ENCODE measurements at regions not wholly inside any gene's neighbourhood (a gene's known extent, or its start where the extent isn't known, plus 50 kb on each side); places are given as distances from the start of the nearest gene placed in this dataset.
"Not testable (repeated sequence)": the region's sequence is repeated elsewhere in the genome, so short reads cannot be mapped to it uniquely, and the experiment has no call there.

- no peak for DNase-seq (ENCODE audit: low spot score)
Observed at GRCh38 chrX:39764441-39764914, 333.3 kb downstream of the BCOR start.

GRCh38 chrX:39765327-39765726 is 332.4 kb downstream of the BCOR start:
- DNase-seq (ENCODE audit: low spot score), result no peak

GRCh38 chrX:39766085-39766726 is 331.6 kb downstream of the BCOR start:
- DNase-seq (ENCODE audit: low spot score), result no peak

GRCh38 chrX:39766855-39767254 is 330.9 kb downstream of the BCOR start:
- no peak for DNase-seq (ENCODE audit: low spot score)

- DNase-seq (ENCODE audit: low spot score), result no peak
Observed at GRCh38 chrX:39767446-39767845, 330.3 kb downstream of the BCOR start.

GRCh38 chrX:39769748-39770147 is 328.0 kb downstream of the BCOR start:
- DNase-seq (ENCODE audit: low spot score), result no peak

- no peak for DNase-seq (ENCODE audit: low spot score)
Observed at GRCh38 chrX:39771089-39771488, 326.7 kb downstream of the BCOR start.

- no peak for DNase-seq (ENCODE audit: low spot score)
Observed at GRCh38 chrX:39772057-39772832, 325.5 kb downstream of the BCOR start.

GRCh38 chrX:39773150-39773549 is 324.6 kb downstream of the BCOR start:
- DNase-seq (ENCODE audit: low spot score), result no peak

GRCh38 chrX:39773923-39774773 is 323.6 kb downstream of the BCOR start:
- no peak for DNase-seq (ENCODE audit: low spot score)

- DNase-seq (ENCODE audit: low spot score), result no peak
Observed at GRCh38 chrX:39774774-39775328, 322.9 kb downstream of the BCOR start.

GRCh38 chrX:39777623-39778025 is 320.1 kb downstream of the BCOR start:
- no peak for DNase-seq (ENCODE audit: low spot score)

- DNase-seq (ENCODE audit: low spot score), result no peak
Observed at GRCh38 chrX:39779952-39780783, 317.6 kb downstream of the BCOR start.

GRCh38 chrX:39782276-39782675 is 315.5 kb downstream of the BCOR start:
- no peak for DNase-seq (ENCODE audit: low spot score)

GRCh38 chrX:39787999-39788398 is 309.8 kb downstream of the BCOR start:
- no peak for DNase-seq (ENCODE audit: low spot score)

- no peak for DNase-seq (ENCODE audit: low spot score)
Observed at GRCh38 chrX:39788521-39788920, 309.2 kb downstream of the BCOR start.

GRCh38 chrX:39791691-39792090 is 306.1 kb downstream of the BCOR start:
- DNase-seq (ENCODE audit: low spot score), result no peak

GRCh38 chrX:39795605-39796004 is 302.2 kb downstream of the BCOR start:
- no peak for DNase-seq (ENCODE audit: low spot score)

GRCh38 chrX:39796856-39797255 is 300.9 kb downstream of the BCOR start:
- DNase-seq (ENCODE audit: low spot score), result no peak

- DNase-seq (ENCODE audit: low spot score), result not testable (repeated sequence)
Observed at GRCh38 chrX:39798488-39798887, 299.3 kb downstream of the BCOR start.

- no peak for DNase-seq (ENCODE audit: low spot score)
Observed at GRCh38 chrX:39802354-39802753, 295.4 kb downstream of the BCOR start.
